Mucosa of descending colon (tissue), 3 donors: ENCODE measurements at regions not wholly inside any gene's neighbourhood (a gene's known extent, or its start where the extent isn't known, plus 50 kb on each side); places are given as distances from the start of the nearest gene placed in this dataset.
"Not testable (repeated sequence)": the region's sequence is repeated elsewhere in the genome, so short reads cannot be mapped to it uniquely, and the experiment has no call there.

ENCODE experiments used
- ATAC-seq: fragments of 200-7000 bp; cut with Tn5 transposase; one replicate; pipeline ENCODE4 v1.9.1; 2020; ENCODE audit warnings: mild to moderate bottlenecking, moderate library complexity
- DNase-seq, 3 donors: peaks; one replicate each; pipeline ENCODE4 v3.0.0-alpha.2; 2020
- H3K36me3 ChIP-seq: fragments of 200-600 bp; one replicate; pipeline ENCODE4 v1.8.0; 2021; ENCODE audit warnings: low read depth, mild to moderate bottlenecking
- H3K4me1 ChIP-seq: fragments of 200-600 bp; one replicate; pipeline ENCODE4 v1.8.0; 2021; ENCODE audit warnings: low read depth, mild to moderate bottlenecking
- H3K4me3 ChIP-seq: fragments of 200-600 bp; one replicate; pipeline ENCODE4 v1.8.0; 2021; ENCODE audit warnings: mild to moderate bottlenecking
- H3K9me3 ChIP-seq: fragments of 200-600 bp; one replicate; pipeline ENCODE4 v1.8.0; 2021; ENCODE audit warnings: mild to moderate bottlenecking
- CTCF ChIP-seq: fragments of 200-600 bp; IDR thresholded peaks from one replicate; pipeline ENCODE4 v1.8.0; 2022; ENCODE audit warnings: antibody characterized with exemption, mild to moderate bottlenecking
- intact Hi-C, 2 donors: fragments of 100-400 bp; cut with DNase I in 1 of 2; cut with micrococcal nuclease in 1 of 2; formaldehyde crosslinking; loops; one replicate each; pipeline versions ENCODE4 v1.11.0 to v1.11.1; 2022; cut with DNase I, micrococcal nuclease
- donor health status: DM: no; HTN: no; CAD: no; lungs with moderate emphysema.
- donor health status: DM: no; HTN: no; CAD: no.
- donor health status: DM: no; HTN: yes; CAD: no.

GRCh38 chr6:76587271-76587670, 514.8 kb upstream of the IMPG1 start:
- TF ChIP-seq CTCF = no peak
- DNase-seq (no peak), ATAC-seq (no peak)
- H3K9me3 ChIP-seq = no peaks in the 10 kb centered on the region
- no peaks in the 10 kb centered on the region for H3K4me1 ChIP-seq
- no peak overlapping the region for H3K4me3 ChIP-seq
- H3K36me3 ChIP-seq = no peaks in the 10 kb centered on the region
- intact Hi-C loops = no loop called here

DNA sequence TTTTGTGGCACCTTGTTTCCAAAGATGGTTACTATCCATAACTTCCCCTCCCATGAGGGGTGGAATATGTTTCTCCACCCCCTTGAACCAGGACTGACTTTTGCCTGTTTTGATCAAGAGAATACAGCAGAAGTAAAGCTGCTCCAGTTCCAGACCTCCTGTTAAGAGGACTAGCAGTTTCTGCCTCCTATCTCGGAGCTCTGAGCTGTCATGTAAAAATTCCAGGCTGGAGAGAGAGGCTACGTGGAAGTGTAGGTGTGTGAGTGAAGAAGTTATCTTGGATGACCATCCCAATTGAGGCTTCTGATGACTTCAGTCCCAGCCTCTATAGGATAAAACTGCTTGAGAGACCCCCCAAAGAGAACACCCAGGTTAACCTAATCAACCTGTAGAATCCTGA, 511.7 kb upstream of the IMPG1 start:
- DNase-seq (no peak), ATAC-seq (no peak)
- no peak overlapping the region for H3K4me3 ChIP-seq
- intact Hi-C loops = no loop called here
- no peaks in the 10 kb centered on the region for H3K9me3 ChIP-seq
- no peaks in the 10 kb centered on the region for H3K4me1 ChIP-seq
- no peak for TF ChIP-seq CTCF
- H3K36me3 ChIP-seq = no peaks in the 10 kb centered on the region

DNA sequence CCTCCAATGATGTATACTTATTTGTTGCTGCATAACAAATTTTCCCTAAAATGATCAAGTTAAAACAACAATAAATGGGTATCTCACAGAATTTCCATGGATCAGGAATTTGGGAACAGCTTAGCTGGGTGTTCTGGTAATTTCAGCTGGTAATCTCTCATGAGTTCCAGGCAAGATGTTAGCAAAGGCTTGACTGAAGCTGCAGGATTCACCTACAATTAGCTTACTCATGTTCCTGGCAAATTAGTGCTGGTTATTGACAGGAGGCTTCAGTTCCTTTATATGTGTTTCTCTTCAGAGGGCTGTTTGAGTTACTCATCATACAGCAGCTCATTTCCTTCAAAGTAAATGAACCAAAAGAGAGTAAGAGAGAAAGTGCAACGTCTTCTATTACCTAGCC, 506.3 kb upstream of the IMPG1 start:
- no peaks in the 10 kb centered on the region for H3K4me1 ChIP-seq
- no peaks in the 10 kb centered on the region for H3K36me3 ChIP-seq
- no peak overlapping the region for H3K4me3 ChIP-seq
- intact Hi-C loops = no loop called here
- TF ChIP-seq CTCF = no peak
- no peak for ATAC-seq
- DNase-seq = no peak
- no peaks in the 10 kb centered on the region for H3K9me3 ChIP-seq

- TF ChIP-seq CTCF = no peak
- Histone ChIP-seq H3K4me1 (no peaks in the 10 kb centered on the region), H3K4me3 (no peak overlapping the region), H3K36me3 (no peaks in the 10 kb centered on the region), H3K9me3 (no peaks in the 10 kb centered on the region)
- intact Hi-C loops = no loop called here
- ATAC-seq (no peak), DNase-seq (no peak)
Observed at GRCh38 chr6:76574746-76575145, 502.3 kb upstream of the IMPG1 start.

- intact Hi-C loops = no loop called here
- no peaks in the 10 kb centered on the region for H3K4me1 ChIP-seq
- peaks cover 2% of the 10 kb centered on the region for H3K9me3 ChIP-seq
- no peak for DNase-seq
- no peak overlapping the region for H3K4me3 ChIP-seq
- no peaks in the 10 kb centered on the region for H3K36me3 ChIP-seq
- TF ChIP-seq CTCF = no peak
- no peak for ATAC-seq
Observed at GRCh38 chr6:76565932-76566331, 493.5 kb upstream of the IMPG1 start.

- intact Hi-C loops, H3K9me3 ChIP-seq, H3K36me3 ChIP-seq, H3K4me1 ChIP-seq, H3K4me3 ChIP-seq, DNase-seq, ATAC-seq: not testable (repeated sequence)
Observed at GRCh38 chr6:76562371-76562770, 489.9 kb upstream of the IMPG1 start.

DNA sequence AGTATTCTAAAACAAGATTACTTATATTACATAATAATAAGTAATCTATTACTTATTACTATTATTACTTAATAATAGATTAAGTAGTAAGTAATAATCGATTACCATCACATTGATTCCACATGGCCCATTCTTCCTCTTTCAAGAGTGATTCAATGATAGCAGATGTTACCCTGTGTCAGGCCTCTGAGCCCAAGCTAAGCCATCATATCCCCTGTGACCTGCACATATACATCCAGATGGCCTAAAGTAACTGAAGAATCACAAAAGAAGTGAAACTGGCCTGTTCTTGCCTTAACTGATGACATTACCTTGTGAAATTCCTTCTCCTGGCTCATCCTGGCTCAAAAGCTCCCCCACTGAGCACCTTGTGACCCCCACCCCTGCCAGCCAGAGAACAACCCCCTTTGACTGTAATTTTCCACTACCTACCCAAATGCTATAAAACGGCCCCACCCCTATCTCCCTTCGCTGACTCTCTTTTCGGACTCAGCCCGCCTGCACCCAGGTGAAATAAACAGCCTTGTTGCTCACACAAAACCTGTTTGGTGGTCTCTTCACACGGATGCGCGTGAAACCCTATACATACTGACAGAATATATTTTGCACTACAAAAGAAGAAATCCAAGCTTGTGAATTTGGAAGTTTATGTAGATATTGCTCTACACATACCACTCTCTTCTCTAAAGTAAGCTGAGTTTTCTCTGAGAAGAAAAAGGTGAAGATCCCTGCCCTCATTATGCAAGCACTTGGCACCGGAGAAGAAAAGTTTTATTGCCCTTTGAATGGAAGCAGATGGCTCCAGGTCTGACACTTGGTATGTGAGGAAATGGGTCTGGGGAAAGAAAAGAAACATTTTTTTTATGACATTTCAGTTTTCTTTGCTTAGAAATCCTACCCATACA, 488.6 kb upstream of the IMPG1 start:
- ATAC-seq, DNase-seq, H3K4me1 ChIP-seq, H3K4me3 ChIP-seq, H3K9me3 ChIP-seq, intact Hi-C loops, H3K36me3 ChIP-seq: not testable (repeated sequence)
